Brain microvascular endothelial cell (primary cell): ENCODE measurements at regions not wholly inside any gene's neighbourhood (a gene's known extent, or its start where the extent isn't known, plus 50 kb on each side); places are given as distances from the start of the nearest gene placed in this dataset.

ENCODE experiments used
- DNase-seq: peaks from one replicate; pipeline ENCODE4 v3.0.0-alpha.2; 2020
- H3K27ac ChIP-seq: fragments of 250-450 bp; sonication (Bioruptor Pico); 2 replicates; pipeline ENCODE4 v1.5.1; 2020; ENCODE audit warnings: mild to moderate bottlenecking, moderate library complexity
- H3K27me3 ChIP-seq: fragments of 250-450 bp; sonication (Bioruptor Pico); replicated peaks from 2 replicates; pipeline ENCODE4 v1.5.1; 2020; ENCODE audit warnings: mild to moderate bottlenecking
- H3K36me3 ChIP-seq: fragments of 250-450 bp; sonication (Bioruptor Pico); replicated peaks from 2 replicates; pipeline ENCODE4 v1.5.1; 2020; ENCODE audit warnings: mild to moderate bottlenecking
- H3K4me3 ChIP-seq: 2 replicates; pipeline ENCODE4 v1.5.1; 2011; ENCODE audit warnings: low read depth, mild to moderate bottlenecking, control low read depth, low read length, moderate library complexity
- CTCF ChIP-seq: IDR thresholded peaks from 2 replicates; pipeline ENCODE4 v1.5.1; 2011; ENCODE audit warnings: low read depth, mild to moderate bottlenecking, moderate library complexity, low read length, control low read depth, inconsistent platforms; ENCODE audit errors: missing control alignments
- in situ Hi-C: cut with HindIII; loops from 2 replicates; pipeline ENCODE4 v1.10.0; 2017; ENCODE audit warnings: low sequenced_read_pairs, low pct_ligation_motif_present

- TF ChIP-seq CTCF: no peak
- no peak overlapping the region for H3K4me3 ChIP-seq
- no peak overlapping the region for H3K27ac ChIP-seq
- no peak for DNase-seq
- no peaks in the 10 kb centered on the region for H3K36me3 ChIP-seq
- no peaks in the 10 kb centered on the region for H3K27me3 ChIP-seq
- in situ Hi-C loops: no loop called here
Observed at GRCh38 chr1:59183749-59184317, 113.1 kb upstream of the FGGY start.

- Histone ChIP-seq H3K27ac (no peak overlapping the region), H3K4me3 (no peak overlapping the region), H3K36me3 (no peaks in the 10 kb centered on the region), H3K27me3 (no peaks in the 10 kb centered on the region)
- TF ChIP-seq CTCF: no peak
- in situ Hi-C loops: no loop called here
- no peak for DNase-seq
Observed at GRCh38 chr1:59184365-59184905, 112.5 kb upstream of the FGGY start.

- Histone ChIP-seq H3K27ac (no peak overlapping the region), H3K4me3 (no peak overlapping the region), H3K36me3 (no peaks in the 10 kb centered on the region), H3K27me3 (no peaks in the 10 kb centered on the region)
- no peak for DNase-seq
- in situ Hi-C loops: no loop called here
- TF ChIP-seq CTCF: no peak
Observed at GRCh38 chr1:59185163-59185860, 111.6 kb upstream of the FGGY start.

DNA sequence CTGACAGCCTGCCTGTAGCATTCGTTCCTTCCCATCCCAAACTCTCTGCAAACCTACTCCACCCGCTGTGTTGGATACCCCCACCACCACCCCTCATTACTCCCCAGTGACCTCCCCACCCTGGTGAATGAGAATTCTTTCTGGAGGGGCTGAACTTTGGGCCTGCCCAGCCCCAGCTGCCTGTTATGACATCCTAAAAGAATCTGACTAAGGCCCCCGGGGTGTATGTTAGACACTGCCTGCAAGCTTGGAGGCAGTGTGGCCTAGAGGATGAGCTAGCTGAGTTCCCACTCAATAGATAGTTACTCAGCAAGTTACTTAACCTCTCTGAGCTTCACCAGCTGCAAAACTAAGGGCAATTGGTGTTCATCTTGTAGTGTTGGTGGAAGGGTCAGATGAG, 110.2 kb upstream of the FGGY start:
- peak; percentile 22 for TF ChIP-seq CTCF
- in situ Hi-C loops: no loop called here
- no peak overlapping the region for H3K4me3 ChIP-seq
- H3K36me3 ChIP-seq: no peaks in the 10 kb centered on the region
- no peak overlapping the region for H3K27ac ChIP-seq
- H3K27me3 ChIP-seq: no peaks in the 10 kb centered on the region
- DNase-seq: peak; percentile 69

DNA sequence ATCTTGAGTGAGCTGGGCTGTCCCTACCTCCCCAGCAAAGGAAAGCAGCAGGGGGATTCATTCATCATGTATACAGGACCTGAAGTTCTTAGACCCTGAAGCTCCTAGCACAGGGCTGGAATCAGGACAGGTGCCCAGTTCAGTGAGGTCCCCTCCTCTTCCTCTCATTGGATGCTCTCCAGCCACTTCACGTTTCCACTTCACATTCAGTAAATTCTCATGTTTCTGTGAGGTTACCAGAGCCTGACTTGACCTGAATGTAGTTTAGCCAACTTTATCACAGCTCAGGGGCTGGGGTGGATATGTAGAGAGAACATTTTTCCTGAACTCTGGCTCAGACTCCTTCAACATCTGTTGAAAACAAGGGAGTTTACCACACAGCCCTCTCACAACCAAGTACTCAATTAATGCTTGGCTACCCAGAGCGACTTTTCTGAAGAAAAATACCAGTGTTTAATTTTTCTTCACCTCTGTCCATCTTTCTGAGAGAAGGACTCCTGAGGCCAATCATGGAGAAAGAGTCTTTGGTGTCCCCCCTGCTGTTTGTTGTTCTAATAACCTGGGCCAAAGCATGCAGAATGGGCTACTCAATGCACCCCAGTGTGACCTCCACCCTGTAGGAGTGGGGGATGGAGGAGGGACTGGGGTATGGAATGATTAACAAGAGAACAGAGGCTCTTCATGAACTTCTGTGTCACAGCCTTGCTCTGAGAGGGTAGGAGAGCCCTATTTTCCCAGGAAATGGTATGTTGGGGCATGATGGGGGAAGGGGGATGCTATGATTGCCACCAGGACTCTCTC, 108.3 kb upstream of the FGGY start:
- no peak for TF ChIP-seq CTCF
- DNase-seq: no peak
- no peaks in the 10 kb centered on the region for H3K27me3 ChIP-seq
- no peaks in the 10 kb centered on the region for H3K36me3 ChIP-seq
- in situ Hi-C loops: no loop called here
- H3K4me3 ChIP-seq: no peak overlapping the region
- no peak overlapping the region for H3K27ac ChIP-seq
